ENCODE measurements at regions not wholly inside any gene's neighbourhood (a gene's known extent, or its start where the extent isn't known, plus 50 kb on each side); places are given as distances from the start of the nearest gene placed in this dataset.

GRCh38 chr11:8820401-8820800 is 90.6 kb upstream of the AKIP1 start:
- POLR2A ChIA-PET (ENCODE audit: low non-redundant PET) = no interaction called here
- TF ChIP-seq CTCF (conservative IDR thresholded peaks at IDR 0.05; ENCODE audit: low read depth) = no peak
- no peak overlapping the region for H3K27ac ChIP-seq
- DNase-seq (ENCODE audit: low spot score) = no peak
- CTCF ChIA-PET = no interaction called here

DNA sequence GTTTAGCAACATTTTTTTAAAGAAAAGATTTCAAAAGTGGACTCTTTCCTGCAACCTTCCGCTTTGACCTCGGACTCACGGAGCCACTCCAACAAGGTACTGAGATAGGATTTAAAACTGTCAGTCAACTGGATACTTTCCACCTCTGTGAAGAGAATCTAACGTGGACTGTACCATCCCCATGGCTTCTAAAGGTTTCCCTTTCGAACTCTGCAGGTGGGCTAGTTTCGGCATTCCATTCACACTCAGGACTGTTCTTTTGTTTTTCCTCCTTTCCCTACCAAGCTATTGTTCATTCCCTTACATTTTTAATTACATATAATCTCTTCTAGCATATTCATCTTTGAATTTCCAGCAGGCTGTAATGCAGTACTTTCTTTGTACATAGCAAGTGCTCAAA is 88.5 kb upstream of the AKIP1 start:
- TF ChIP-seq CTCF (conservative IDR thresholded peaks at IDR 0.05; ENCODE audit: low read depth) = no peak
- POLR2A ChIA-PET (ENCODE audit: low non-redundant PET) = no interaction called here
- CTCF ChIA-PET = no interaction called here
- DNase-seq (ENCODE audit: low spot score) = no peak
- no peak overlapping the region for H3K27ac ChIP-seq

- CTCF ChIA-PET = no interaction called here
- no peak overlapping the region for H3K27ac ChIP-seq
- POLR2A ChIA-PET (ENCODE audit: low non-redundant PET) = no interaction called here
- no peak for DNase-seq (ENCODE audit: low spot score)
- no peak for TF ChIP-seq CTCF (conservative IDR thresholded peaks at IDR 0.05; ENCODE audit: low read depth)
Observed at GRCh38 chr11:8823174-8823742, 87.7 kb upstream of the AKIP1 start.

- CTCF ChIA-PET = no interaction called here
- TF ChIP-seq CTCF (conservative IDR thresholded peaks at IDR 0.05; ENCODE audit: low read depth) = no peak
- DNase-seq (ENCODE audit: low spot score) = no peak
- POLR2A ChIA-PET (ENCODE audit: low non-redundant PET) = interaction anchor here (0.7 kb wide), 1 partner anchor 16 kb away, joined by 3 read pairs; a partner anchor contains a TSS
- no peak overlapping the region for H3K27ac ChIP-seq
Observed at GRCh38 chr11:8826139-8826786, 84.7 kb upstream of the AKIP1 start.

DNA sequence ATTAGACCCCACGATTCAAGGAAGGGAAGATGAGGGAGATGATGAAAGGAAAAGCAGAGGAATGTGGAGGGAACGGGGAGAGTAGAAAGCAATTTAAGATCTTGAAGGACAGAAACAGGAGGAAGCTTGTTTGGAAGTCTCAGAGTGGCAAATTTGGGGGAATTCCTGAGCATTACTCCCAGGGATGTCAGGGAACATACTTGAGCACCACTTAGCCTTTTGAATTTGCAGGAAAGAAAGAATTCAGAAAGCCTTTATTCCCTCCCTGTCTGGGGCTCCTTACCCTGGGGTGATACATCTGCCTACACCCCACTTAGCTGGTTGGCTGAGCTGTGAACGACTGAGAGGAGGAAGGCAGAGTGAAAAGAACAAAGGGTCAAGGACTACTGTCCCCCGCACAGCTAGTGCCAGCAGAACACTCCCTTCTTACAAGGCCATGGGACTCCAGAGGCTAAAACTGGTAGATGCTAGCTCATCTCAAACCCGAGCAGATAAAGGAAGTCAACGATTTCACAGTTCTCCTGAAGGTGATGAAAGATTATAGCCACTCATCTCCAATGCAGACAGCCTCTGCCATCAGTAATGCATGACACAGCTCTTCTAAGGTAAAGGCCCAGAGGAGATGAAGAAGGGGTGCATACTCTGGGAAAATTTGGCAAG is 84.0 kb upstream of the AKIP1 start:
- POLR2A ChIA-PET (ENCODE audit: low non-redundant PET) = interaction anchor here (0.7 kb wide), 1 partner anchor 16 kb away, joined by 3 read pairs; a partner anchor contains a TSS
- no peak for TF ChIP-seq CTCF (conservative IDR thresholded peaks at IDR 0.05; ENCODE audit: low read depth)
- no peak overlapping the region for H3K27ac ChIP-seq
- CTCF ChIA-PET = no interaction called here
- DNase-seq (ENCODE audit: low spot score) = no peak

GRCh38 chr11:8828046-8828445 is 82.9 kb upstream of the AKIP1 start:
- POLR2A ChIA-PET (ENCODE audit: low non-redundant PET) = no interaction called here
- TF ChIP-seq CTCF (conservative IDR thresholded peaks at IDR 0.05; ENCODE audit: low read depth) = no peak
- DNase-seq (ENCODE audit: low spot score) = no peak
- CTCF ChIA-PET = interaction anchor here (0.6 kb wide), 1 partner anchor 49 kb away, joined by 4 read pairs; no protein-coding TSS in a partner anchor
- H3K27ac ChIP-seq = no peak overlapping the region

Measured in RWPE1 (cell line).